GM12892 (cell line): ENCODE measurements at regions not wholly inside any gene's neighbourhood (a gene's known extent, or its start where the extent isn't known, plus 50 kb on each side); places are given as distances from the start of the nearest gene placed in this dataset.

Source experiments
- DNase-seq: peaks from one replicate; pipeline ENCODE4 v3.0.0; 2011; ENCODE audit not compliant: insufficient read length
- FAIRE-seq: peaks from 2 replicates; lab custom pipeline; 2011; peaks lifted over from hg19 to GRCh38; lab: Jason Lieb, UNC
- POLR2A ChIP-seq: IDR thresholded peaks from 2 replicates; pipeline ENCODE4 v1.6.1; 2011; ENCODE audit warnings: low read depth, low read length, control low read depth
- POLR2AphosphoS5 ChIP-seq: IDR thresholded peaks from 2 replicates; pipeline ENCODE4 v1.6.1; 2011; ENCODE audit warnings: low read depth, low read length, control low read depth
- TAF1 ChIP-seq: IDR thresholded peaks from 2 replicates; pipeline ENCODE4 v1.6.1; 2011; ENCODE audit warnings: low read depth, mild to moderate bottlenecking, control low read depth, low read length, borderline replicate concordance

GRCh38 chr2:145350011-145350410 lies 830.1 kb upstream of the ZEB2 start:
- TF ChIP-seq TAF1 (no peak), POLR2A (no peak), POLR2AphosphoS5 (no peak)
- no peak for FAIRE-seq
- DNase-seq, result no peak

GRCh38 chr2:145344076-145344724 lies 824.3 kb upstream of the ZEB2 start:
- TF ChIP-seq POLR2A (no peak), TAF1 (no peak), POLR2AphosphoS5 (no peak)
- DNase-seq (no peak), FAIRE-seq (no peak)

- no peak for FAIRE-seq
- no peak for TF ChIP-seq TAF1
- TF ChIP-seq POLR2AphosphoS5, result no peak
- no peak for TF ChIP-seq POLR2A
- no peak for DNase-seq
Measured at GRCh38 chr2:145343287-145343686, 823.4 kb upstream of the ZEB2 start.

GRCh38 chr2:145341536-145341935 lies 821.6 kb upstream of the ZEB2 start:
- TF ChIP-seq TAF1 (no peak), POLR2A (no peak), POLR2AphosphoS5 (no peak)
- DNase-seq, result no peak
- FAIRE-seq, result no peak

- no peak for FAIRE-seq
- no peak for DNase-seq
- no peak for TF ChIP-seq POLR2AphosphoS5
- TF ChIP-seq POLR2A, result no peak
- TF ChIP-seq TAF1, result no peak
Measured at GRCh38 chr2:145339646-145340045, 819.7 kb upstream of the ZEB2 start.

- TF ChIP-seq POLR2A, result no peak
- no peak for TF ChIP-seq TAF1
- TF ChIP-seq POLR2AphosphoS5, result no peak
- FAIRE-seq, result no peak
- DNase-seq, result no peak
Measured at GRCh38 chr2:145332210-145332898, 812.4 kb upstream of the ZEB2 start.

- FAIRE-seq, result no peak
Measured at GRCh38 chr2:145329971-145330370, 810.1 kb upstream of the ZEB2 start.

GRCh38 chr2:145325485-145325884 lies 805.6 kb upstream of the ZEB2 start:
- DNase-seq, result no peak
- no peak for FAIRE-seq
- TF ChIP-seq TAF1 (no peak), POLR2A (no peak), POLR2AphosphoS5 (no peak)

More at GRCh38 chr2:145329971-145330370, 810.1 kb upstream of the ZEB2 start:
- no peak for TF ChIP-seq TAF1
- TF ChIP-seq POLR2A, result no peak
- TF ChIP-seq POLR2AphosphoS5, result no peak
- no peak for DNase-seq

GRCh38 chr2:145324748-145325147 lies 804.8 kb upstream of the ZEB2 start:
- TF ChIP-seq POLR2A, result no peak
- FAIRE-seq (no peak), DNase-seq (no peak)

- DNase-seq, result no peak
- FAIRE-seq, result no peak
- TF ChIP-seq POLR2A (no peak), TAF1 (no peak), POLR2AphosphoS5 (no peak)
Measured at GRCh38 chr2:145323512-145323911, 803.6 kb upstream of the ZEB2 start.

GRCh38 chr2:145321344-145321743 lies 801.4 kb upstream of the ZEB2 start:
- DNase-seq (no peak), FAIRE-seq (no peak)
- no peak for TF ChIP-seq POLR2AphosphoS5

- no peak for TF ChIP-seq POLR2AphosphoS5
- no peak for TF ChIP-seq TAF1
- no peak for TF ChIP-seq POLR2A
- DNase-seq (no peak), FAIRE-seq (no peak)
Measured at GRCh38 chr2:145316496-145316895, 796.6 kb upstream of the ZEB2 start.
